Stimulated activated CD4-positive, alpha-beta T cell treated with anti-CD3 and anti-CD28 coated beads, Interleukin-12 subunit alpha, Interleukin-12 subunit beta, amount 100 ng/mL, for 48 hours (primary cell): ENCODE measurements at regions not wholly inside any gene's neighbourhood (a gene's known extent, or its start where the extent isn't known, plus 50 kb on each side); places are given as distances from the start of the nearest gene placed in this dataset.

Source experiments
- DNase-seq, 3 donors: peaks; one replicate each; pipeline ENCODE4 v3.0.0-alpha.2; 2020; ENCODE audit warnings: low read depth in 2 of 3, low spot score in 1 of 3

DNA sequence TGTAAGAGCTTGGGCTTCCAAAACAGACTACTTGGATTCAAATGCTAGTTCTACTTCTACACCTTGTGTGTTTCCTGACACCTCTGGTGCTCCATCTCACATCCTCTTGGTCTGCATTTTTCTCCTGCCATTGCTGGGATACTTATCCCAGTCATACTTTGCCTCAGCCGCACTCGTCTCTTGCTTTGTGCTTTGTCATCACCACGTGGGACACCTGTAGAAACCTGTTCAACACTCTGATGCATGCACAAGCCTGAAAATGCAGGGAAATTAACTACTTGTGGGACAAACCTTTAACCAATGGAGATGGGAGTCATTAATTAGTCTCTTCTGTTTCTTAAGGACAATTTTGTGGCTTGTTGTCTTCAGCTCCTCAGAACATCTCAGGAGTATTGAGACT, 94.2 kb upstream of the PHYHIPL start:
- no peak for DNase-seq

DNA sequence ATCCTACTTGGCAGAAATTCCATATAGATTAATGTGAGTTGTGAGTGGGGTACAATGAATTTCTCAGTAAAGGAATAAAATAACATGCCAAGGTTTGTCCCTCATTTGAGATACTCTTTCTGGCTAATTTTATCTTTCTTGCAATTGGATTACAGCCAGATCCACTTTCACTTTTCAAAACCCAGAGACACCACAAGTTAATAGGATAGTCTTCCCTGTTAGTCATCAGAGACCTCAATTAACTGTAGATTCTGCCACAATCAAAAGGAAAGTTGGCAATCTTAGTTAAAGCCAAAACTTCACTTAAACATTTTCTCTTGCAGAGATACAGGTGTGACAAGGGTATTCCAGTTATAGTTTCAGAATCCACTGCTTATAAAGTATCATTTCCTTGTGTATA, 91.4 kb upstream of the PHYHIPL start:
- DNase-seq, result no peak

DNA sequence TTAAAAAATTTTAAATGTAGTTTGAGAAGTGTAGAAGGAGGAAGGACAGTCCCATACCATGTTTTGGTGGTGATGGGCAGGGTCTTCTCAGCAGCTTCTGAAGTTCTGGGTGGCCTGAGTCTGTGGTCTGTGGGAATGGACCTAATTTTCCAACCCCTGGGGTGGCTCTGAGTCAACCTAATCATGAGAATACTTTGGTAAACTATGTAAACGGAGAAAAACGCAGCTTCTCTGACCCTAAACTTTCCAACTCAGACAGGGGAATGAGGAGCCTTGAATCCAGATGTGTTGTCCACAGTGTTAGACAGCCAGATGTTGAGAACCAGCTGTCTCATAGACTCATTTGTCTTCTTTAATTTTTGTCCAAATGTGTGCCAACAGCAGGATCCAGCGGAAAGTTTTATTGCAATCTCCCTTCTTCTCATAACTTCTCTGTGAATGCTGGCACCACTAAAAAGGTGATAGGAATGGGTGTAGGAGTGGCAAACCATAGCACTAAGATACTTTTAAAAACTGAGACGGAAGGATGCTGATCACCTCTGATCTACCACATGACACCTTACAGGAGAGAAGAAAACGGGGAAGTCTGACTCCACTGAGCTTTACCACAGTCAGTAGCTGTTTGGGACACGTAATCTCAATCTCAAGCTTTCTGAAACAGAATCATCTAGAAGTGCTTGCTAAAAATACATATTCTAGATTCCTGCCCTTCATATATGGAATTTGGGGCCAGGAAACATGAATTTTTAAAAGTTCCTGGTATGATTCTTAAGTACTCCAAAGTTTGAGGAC, 90.5 kb upstream of the PHYHIPL start:
- DNase-seq, result no peak

DNA sequence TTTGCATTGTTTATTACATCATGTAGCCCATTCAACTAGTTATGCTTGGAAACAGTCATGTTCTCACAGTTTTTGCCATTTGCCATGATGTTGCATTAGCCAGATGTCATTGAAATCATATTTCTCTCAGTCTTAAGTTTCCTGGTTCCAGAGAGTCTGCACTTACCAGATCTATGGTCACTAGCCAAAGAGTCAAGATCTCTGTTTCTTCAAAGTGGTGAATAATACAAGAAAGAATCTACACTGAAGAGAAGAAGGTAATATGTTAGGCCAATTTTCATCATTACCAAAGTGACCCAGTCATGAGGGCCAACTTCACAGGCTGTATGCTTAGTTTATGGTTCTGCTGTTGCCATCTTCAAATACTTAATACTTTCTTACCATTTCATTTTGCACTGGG, 89.0 kb upstream of the PHYHIPL start:
- DNase-seq, result no peak

DNA sequence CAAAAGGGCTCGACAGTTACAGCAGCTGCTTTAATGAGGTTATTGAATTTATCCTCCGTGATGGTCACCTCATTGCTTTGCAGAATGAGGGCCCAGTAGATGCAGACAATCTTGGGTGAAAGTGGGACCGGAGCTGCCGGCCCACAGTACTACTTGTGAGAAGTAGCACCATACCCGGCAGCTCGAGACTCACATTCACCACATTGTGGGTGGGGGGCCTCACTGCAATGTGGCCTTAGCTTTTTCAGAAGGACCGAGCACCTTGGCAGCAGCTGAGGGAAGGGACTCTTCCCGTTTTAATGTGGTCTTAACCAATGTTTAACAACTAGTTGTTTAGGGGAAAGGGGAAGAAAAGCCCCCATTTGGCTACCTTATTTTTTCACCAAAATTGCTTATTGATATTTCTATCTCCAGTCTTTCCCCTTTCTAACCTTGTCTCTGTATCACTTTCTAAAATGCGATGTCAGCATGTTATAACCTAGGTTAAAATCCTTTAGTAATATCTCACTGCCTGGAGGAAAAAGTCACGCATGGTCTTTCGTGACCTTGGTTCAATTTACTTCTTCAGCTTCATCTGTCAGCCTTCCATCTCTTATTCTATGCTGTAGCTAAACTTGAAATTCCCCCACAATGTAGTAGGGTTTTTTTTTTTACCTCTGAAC, 87.4 kb upstream of the PHYHIPL start:
- no peak for DNase-seq

DNA sequence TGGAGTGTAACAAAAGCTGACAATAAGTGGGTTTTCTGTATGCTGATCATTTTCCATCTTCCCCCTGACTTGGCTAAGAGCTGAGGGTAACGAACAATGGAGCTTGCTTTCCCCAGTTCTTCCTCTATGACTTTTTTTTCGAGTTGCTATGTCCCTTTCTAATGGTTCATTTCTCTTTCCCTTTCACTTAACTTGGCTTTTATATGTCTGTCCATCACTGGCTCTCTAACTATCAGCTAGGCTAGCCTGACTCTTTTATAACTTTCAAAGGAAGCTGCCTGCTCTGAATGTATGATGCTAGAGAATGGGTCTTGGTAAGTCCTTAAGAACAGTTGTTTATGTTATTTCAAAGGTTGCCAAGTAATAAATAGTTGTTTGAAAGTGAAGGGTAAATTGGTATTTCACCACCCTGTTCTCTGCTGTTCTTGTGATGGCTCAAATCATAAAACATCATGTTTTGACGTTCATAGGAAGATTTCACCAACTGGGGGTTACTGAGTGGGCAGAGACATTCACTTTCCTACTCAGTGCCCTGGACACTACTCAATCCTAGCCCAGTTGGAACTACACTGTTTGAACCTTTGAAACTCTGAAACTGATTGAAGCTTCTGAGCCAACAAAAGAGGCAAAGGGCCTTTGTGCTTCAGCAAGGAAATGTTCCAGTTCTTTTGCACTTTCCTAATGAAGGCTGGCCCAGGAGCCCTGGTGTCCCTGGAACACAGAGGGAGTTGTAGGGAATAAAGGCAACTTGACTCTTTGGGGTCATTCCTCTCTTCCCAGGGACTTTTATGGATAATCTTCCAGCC, 85.4 kb upstream of the PHYHIPL start:
- DNase-seq, result no peak

DNA sequence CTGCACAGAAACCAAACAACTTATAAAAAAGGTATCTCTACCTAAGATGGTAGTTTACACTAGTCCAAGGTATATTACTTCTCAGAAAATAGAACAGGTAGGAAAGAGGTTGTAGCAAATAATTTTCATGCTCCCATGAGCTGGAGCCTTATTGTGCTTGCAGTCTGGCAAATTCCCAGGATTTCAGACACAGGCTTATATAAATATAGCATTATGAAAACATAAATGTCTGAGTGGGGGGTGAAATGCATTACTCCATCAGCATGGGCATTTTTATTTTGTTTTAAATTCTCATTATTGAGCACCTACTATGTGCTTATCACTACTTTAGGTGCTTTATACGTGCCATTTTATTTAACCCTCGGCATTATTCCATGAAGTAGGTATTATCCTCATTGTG, 83.0 kb upstream of the PHYHIPL start:
- DNase-seq, result no peak

DNA sequence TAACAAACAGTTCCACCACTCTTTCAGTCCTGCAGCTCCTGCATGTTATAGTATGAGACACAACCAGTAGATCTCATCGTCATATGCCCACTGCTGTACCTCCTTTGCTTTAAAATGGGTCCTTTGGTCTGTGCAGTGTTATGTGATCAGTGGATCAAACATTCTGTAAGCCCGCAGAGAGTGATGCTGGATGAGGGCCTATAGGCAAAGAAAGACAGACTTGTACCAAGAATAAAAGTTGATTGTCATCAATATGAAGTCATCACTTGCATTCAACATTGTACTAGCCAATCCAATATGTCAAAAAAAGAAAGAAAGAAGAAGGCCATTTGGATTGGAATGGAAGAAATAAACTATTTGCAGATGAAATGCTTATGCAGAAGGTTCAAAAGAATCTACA, 79.8 kb upstream of the PHYHIPL start:
- no peak for DNase-seq

DNA sequence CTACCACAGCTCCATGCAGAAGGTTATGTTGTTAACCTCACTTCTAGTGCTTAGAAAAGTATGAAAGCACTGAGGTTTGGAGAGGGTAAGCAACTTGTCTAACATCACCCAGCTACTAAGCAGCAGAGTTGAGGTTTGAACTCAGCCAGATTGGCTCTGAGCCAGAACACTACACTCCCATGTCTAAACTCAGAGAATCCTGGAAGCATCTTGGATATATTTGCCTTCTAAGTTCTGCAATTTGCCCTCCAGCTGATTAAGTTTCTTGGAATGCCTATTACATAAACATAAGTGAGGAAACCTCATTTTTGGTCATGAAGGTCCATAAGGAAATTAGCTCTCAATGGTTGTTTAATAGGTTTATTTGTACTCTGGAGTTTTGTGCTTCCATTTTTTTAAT, 78.1 kb upstream of the PHYHIPL start:
- DNase-seq, result no peak

DNA sequence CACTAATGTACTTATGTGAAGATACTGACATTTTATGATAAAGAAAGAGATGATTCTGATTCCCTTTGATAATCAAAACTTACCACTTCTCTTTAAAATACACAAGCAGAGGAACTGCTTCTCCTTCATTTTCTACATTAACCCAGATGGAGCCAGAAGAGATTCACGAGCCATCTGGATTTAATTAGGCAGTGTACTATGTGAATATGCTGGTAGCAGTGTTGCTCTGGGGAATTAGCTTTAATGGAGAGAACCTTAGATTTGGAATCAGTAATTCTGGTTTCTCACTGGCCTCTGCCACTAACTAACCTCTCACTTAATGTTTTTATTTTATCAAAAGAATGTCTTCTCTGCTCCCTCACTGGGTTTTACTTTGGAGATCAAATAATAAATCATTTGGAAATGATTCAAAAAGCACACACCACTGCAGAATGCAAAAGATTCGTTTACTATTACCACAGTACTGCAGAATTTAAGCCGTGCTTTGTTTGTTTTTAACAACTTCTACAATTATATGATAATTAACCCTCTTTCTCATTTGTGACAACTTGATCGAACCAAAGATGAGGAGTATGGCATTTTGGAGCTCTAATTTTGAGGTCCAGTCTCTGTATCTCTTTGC, 77.5 kb upstream of the PHYHIPL start:
- DNase-seq, result no peak

DNA sequence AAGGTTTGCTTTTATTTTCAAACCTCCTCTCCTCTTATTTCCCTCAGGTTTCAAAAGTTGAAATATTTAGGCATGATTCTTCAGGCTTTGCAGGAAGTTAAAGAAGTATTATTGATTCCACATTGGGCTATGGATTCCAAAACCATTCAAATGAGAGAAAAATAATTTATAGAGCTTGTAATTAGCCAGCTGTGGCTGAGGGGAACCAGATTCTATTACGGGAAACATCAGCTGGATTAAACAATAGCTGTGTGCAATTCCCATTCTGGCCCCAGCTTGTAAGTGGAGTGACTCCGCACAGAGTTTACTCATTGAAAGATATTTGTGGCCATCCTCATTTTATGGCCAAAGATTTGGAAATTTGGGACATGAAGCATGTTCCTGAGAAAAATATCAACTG, 77.0 kb upstream of the PHYHIPL start:
- DNase-seq, result no peak

DNA sequence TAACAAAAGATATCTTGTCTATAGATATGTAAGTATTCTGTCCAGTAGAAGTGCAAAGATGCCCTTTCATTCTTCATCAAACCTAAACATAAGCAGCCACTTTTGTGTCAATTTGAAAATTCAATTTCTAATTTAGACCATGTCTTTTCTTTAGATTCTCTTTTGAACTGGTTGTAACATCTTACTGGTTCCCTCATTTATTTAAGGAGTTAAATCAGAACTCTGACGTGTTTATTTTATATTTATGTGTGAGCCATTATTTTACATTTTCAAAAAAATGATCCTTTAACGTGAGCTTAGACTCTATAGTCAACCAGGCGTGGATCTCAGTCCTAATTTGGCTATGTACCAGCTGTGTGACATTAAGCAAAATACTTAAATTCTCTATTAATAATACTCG, 74.0 kb upstream of the PHYHIPL start:
- DNase-seq, result no peak

DNA sequence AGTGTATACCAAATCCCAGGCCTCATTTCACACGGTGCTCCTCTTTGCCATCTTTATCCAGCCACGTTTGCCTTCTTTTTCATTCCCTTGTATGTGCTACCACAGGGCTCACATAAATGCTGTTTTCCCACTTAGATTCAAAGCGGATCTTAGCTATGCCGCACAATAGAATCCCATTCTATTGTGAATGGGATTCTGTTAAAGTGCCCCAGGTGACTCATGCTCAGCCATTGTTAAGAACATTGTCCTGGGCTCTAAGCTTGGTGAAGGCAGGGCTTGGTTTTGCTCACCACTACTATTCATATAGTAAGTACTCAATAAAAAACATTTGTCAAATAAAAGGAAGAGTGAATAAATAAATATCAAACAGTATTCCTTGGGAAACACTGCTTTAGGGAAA, 72.3 kb upstream of the PHYHIPL start:
- no peak for DNase-seq

DNA sequence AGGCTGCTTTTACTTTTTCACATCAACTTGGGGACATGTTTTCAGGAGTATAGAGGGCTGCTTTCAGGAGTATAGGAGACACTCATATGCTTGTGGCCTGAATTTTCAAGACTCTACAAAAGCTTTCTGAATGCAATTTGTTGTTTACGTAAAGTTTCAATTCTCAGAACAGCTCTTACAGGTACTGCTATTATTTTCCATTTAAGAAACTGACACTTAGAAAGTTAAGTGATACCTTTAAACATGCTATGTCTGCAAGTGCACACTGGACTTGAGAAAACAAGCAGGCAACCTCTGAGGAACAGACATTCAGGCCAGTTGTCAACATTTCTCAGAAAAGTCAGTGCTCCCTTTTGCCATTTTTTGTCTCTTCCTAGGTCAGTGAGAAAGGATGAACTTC, 70.0 kb upstream of the PHYHIPL start:
- no peak for DNase-seq

DNA sequence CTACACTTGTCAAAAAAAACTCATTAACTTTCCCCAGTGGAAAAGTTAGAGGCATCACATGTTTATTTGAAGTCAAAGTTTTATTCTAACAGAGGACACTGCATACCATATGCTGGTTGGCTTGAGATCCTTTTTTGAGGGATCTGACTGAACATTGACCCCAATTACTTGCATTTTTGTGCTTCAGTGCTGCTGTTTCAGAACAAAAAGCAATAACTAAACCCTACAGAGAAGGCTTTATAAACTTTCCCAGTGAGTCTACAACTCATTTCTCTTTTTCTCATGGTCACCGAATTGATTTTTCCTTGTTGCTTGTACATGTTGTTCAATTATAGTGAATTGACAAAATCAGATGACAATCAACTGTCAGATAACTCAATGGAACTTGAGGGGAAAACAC, 69.3 kb upstream of the PHYHIPL start:
- no peak for DNase-seq

DNA sequence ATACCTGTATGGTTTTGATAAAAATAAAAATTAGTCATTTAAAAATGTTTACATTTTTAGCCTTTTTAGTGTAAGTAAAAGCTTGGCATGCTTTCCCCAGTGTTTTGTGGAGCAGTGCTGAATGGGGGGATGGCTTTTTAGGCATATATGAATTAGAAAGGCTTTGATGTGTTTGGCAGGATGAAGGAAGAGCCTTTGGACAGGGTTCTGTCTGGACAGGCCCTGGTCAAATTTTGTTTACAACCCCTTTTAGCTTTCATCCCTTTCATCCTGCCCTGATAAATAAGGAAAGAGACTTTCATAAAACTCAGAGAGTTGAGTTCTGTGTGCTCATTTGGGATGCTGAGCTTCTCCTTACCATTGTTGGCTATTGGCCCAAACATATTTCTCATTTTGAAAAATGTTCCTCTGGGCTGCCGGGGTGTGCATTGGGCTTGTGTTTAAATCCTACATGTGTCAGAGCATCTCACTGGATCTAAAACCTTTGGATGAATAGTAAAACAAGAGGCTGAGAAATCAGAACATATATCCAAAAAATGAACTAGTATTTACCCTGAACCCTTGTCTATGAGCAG, 68.1 kb upstream of the PHYHIPL start:
- DNase-seq, result no peak

DNA sequence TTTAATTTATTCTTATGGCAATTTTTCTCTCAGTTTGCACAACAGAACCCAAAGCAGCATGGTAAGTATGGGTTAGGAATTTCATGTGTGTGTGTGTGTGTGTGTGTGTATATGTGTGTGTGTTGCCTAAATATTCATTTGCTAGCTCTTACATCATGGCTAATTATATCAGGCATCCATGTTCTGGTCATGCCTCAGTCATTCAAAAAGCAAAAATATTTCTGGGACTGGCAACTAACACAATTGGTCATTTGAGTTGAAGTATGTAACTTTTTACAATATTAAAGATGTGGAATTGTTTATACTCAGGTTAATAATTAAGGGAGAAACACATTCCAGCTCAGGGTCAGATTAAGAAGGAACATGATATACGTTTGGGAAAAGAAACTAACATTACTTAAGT, 67.6 kb upstream of the PHYHIPL start:
- no peak for DNase-seq

DNA sequence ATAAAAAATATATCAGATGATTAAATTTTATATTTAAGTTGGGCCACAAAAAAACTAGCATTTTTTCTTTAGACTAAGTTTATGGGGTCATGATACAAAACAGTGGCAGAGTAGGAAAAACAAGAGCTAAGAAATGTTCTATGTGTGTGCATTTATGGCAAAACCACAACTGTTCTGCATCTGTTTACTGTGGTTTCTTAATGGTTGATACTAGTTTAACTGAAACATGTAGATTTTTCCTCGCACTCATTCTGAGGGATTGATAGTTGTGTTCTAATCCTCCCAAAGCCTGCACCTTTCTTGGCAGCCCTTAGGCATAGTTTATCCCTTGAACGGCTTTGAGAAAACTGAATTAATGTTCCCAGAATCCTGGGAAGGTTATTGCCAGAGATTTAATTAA, 66.6 kb upstream of the PHYHIPL start:
- no peak for DNase-seq

DNA sequence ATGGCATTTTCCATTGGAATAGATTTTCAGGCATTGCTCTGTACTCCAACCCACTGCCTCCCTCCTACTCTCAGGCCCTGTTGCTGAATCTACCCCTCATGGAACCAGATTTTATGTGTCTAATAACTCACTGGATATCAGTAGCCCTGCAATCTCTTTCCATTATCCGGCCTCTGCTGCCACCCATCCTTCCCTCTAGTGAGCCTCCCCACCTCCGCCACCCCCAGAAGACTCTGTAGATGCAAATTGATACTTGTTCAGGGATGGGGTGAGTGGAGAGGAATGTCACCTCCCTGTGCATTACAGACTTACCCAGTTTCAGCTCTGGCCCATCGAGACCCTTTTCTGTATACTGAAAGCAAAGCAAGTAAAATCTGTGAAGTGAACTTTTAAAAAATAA, 52.3 kb upstream of the PHYHIPL start:
- DNase-seq, result no peak

DNA sequence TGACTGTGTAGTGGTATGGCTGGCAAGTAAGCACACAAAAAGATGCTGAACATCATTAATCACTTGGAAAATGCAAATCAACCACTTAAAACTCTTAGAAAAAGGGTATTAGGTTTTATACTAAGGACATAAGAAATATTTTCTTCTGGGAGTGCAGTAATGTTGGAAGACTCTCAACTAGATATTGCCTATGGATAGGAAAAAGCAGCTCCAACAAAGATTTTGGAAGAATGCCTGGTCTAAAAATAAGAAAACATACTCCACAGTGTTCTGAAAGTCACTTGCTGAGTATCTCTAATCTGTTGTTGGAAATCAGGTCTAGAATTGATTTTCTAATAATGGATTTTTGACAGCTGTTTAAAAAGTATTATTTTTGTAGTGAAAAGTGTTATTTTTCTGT, 50.8 kb upstream of the PHYHIPL start:
- DNase-seq, result no peak

DNA sequence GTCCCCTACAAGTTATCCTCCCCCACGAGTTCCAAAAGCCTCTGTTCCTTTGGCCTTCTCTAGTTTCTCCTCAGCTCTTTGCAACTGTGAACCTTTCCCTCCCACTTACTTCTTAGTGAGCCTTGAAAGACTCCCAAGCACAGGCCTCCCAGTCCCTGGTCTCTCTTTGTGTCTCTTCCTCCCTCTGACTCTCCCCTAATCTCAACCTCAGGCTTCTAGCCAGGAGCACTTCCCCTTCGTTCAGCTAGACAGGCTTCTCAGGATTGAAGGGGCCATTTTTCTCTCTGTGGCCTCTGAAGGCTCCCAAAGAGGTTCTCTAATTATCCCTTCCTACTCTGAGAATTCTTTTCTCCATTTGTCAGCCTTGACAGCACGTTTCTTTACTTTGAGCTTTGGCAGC, 50.2 kb upstream of the PHYHIPL start:
- DNase-seq, result no peak
